Aorta (tissue), 5 donors: ENCODE measurements at regions not wholly inside any gene's neighbourhood (a gene's known extent, or its start where the extent isn't known, plus 50 kb on each side); places are given as distances from the start of the nearest gene placed in this dataset.

Experiments used
- ATAC-seq: fragments of 200-7000 bp; cut with Tn5 transposase; one replicate; pipeline ENCODE4 v1.9.1; 2022; ENCODE audit warnings: moderate library complexity; ENCODE audit not compliant: low FRiP score
- DNase-seq, 2 donors: peaks; one replicate each; pipeline ENCODE4 v3.0.0-alpha.2; 2020
- H3K27ac ChIP-seq, 2 donors: one replicate each; pipeline ENCODE4 v1.5.1; 2013; ENCODE audit warnings: low read length in 2 of 2, mild to moderate bottlenecking in 2 of 2, moderate library complexity in 2 of 2, control low read depth in 1 of 2, inconsistent platforms in 1 of 2, low read depth in 1 of 2
- H3K27me3 ChIP-seq, 2 donors: one replicate each; pipeline ENCODE4 v1.6.1; 2013; ENCODE audit warnings: control low read depth in 1 of 2, low read length in 1 of 2, mild to moderate bottlenecking in 1 of 2, moderate library complexity in 1 of 2; ENCODE audit not compliant: insufficient read depth in 2 of 2, control insufficient read depth in 1 of 2
- H3K36me3 ChIP-seq, 2 donors: one replicate each; pipeline ENCODE4 v1.6.1; 2013; ENCODE audit warnings: control low read depth in 1 of 2, low read length in 1 of 2, mild to moderate bottlenecking in 1 of 2; ENCODE audit not compliant: insufficient read depth in 2 of 2, control insufficient read depth in 1 of 2
- H3K4me1 ChIP-seq, 2 donors: one replicate each; pipeline ENCODE4 v1.6.1; 2013; ENCODE audit warnings: low read length in 2 of 2, control low read depth in 1 of 2, mild to moderate bottlenecking in 1 of 2, moderate library complexity in 1 of 2; ENCODE audit not compliant: insufficient read depth in 2 of 2, control insufficient read depth in 1 of 2
- H3K4me3 ChIP-seq, 2 donors: one replicate each; pipeline ENCODE4 v1.5.1; 2013; ENCODE audit warnings: low read length in 2 of 2, control low read depth in 1 of 2, mild to moderate bottlenecking in 1 of 2
- H3K9me3 ChIP-seq: one replicate; pipeline ENCODE4 v1.6.1; 2013; ENCODE audit warnings: mild to moderate bottlenecking, low read length; ENCODE audit not compliant: control insufficient read depth
- whole genome bisulfite sequencing, 2 donors: extraction: QIAGEN DNeasy Blood & Tissue Kit; methylation state at CpG; one replicate each; pipeline ENCODE4 v1.1.7; 2013; 5-methylcytosine and 5-hydroxymethylcytosine counted together
- intact Hi-C, 2 donors: fragments of 100-400 bp; cut with DNase I; formaldehyde crosslinking; loops; one replicate each; pipeline versions ENCODE4 v1.14.2 to v1.15.0; 2022
- donor health status: healthy with polysubstance abuse.
- donor health status: Bipolar disorder and iron deficiency.
- donor health status: DM: no; HTN: no; CAD: no.
- donor health status: DM: no; HTN: no; CAD: no.
- donor health status: DM: yes; HTN: yes; CAD: no.

GRCh38 chr7:131223151-131223550 lies 104.5 kb upstream of the MKLN1 start:
- Histone ChIP-seq H3K27me3 (no peaks in the 10 kb centered on the region), H3K27ac (no peak overlapping the region), H3K4me3 (no peak overlapping the region), H3K4me1 (peaks cover 0 to 2% of the 10 kb centered on the region in 2 donors), H3K36me3 (no peaks in the 10 kb centered on the region), H3K9me3 (no peaks in the 10 kb centered on the region)
- DNase-seq, result no peak
- WGBS, 2 donors, result 95 to 100% methylated on average over 3 of the region's 3 CpGs
- intact Hi-C loops, result no loop called here
- ATAC-seq, result no peak

GRCh38 chr7:131224996-131225395 lies 102.7 kb upstream of the MKLN1 start:
- Histone ChIP-seq H3K9me3 (no peaks in the 10 kb centered on the region), H3K27me3 (no peaks in the 10 kb centered on the region), H3K4me3 (no peak overlapping the region), H3K4me1 (no peaks in the 10 kb centered on the region), H3K36me3 (no peaks in the 10 kb centered on the region), H3K27ac (no peak overlapping the region)
- WGBS, 2 donors, result 86 to 90% methylated on average over 5 to 6 of the region's 6 CpGs
- ATAC-seq (no peak), DNase-seq (no peak)
- intact Hi-C loops, result no loop called here

DNA sequence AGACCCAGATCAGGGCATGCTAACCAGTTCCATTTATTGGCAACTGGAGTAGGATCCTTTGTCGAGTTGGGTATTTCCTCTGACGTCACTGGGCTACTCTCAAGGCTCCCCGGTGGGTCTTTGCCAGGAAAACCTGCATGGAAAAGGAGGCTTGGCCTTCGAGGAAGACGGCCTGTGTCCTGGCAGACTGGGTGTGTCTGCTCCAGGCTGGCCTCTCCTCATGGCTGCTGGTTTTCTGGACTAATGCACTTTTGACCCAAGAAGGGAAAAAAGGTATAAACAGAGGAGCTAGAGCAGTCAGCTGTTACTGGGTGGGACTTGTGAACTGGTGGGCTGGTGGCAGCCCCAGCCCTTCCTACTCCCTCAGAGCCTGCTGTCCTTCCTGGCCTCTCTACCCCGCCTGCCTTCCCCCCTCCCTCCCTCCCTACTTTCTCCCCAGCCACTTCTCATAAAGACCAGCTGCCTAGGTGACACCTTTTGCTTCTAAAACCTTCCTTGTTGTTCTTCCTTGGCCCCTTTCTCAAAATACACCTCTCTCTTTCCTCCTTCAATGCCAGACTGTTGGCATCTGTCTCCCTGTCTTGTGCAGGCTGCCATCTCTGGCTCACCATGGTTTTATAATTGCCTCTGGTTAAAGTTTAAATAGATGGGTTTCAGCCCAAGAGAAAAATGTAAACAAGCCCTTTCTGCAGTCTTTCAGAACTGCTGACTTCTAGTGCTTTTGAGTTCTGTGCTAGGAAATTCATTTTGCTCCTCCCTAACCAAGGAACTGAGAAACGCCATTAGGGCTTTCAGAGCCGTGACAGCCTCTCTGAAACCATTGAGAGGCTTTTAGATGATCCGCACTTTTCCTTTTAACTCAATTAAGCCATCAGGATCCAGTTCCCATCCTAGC lies 101.8 kb upstream of the MKLN1 start:
- DNase-seq, result peak; percentile 69 to 79
- intact Hi-C loops, result no loop called here
- Histone ChIP-seq H3K4me3 (no peak overlapping the region), H3K27me3 (no peaks in the 10 kb centered on the region), H3K36me3 (no peaks in the 10 kb centered on the region), H3K9me3 (no peaks in the 10 kb centered on the region), H3K4me1 (no peaks in the 10 kb centered on the region), H3K27ac (no peak overlapping the region)
- peak; percentile 70 for ATAC-seq
- 47 to 55% methylated on average over 9 of the region's 9 CpGs for WGBS, 2 donors

DNA sequence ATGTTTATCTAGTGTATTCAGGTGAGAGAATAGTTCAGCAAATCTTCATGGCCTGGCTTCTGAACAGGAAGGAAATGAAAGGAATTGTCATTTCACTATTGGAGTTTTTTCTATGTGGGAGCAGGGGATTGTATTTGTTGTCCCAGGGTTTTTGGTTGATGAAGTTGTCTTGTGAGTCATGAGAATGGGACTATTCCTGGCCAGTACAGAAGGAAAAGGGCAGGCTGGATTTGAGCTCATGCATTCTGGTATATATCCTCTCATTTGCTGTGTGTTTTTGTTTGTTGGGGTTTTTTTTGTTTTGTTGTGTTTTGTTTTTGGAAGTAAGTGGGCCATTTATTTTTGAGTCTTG lies 101.2 kb upstream of the MKLN1 start:
- ATAC-seq (no peak), DNase-seq (no peak)
- Histone ChIP-seq H3K27me3 (no peaks in the 10 kb centered on the region), H3K27ac (no peak overlapping the region), H3K36me3 (no peaks in the 10 kb centered on the region), H3K4me3 (no peak overlapping the region), H3K4me1 (no peaks in the 10 kb centered on the region), H3K9me3 (no peaks in the 10 kb centered on the region)
- intact Hi-C loops, result no loop called here

GRCh38 chr7:131231381-131232220 lies 96.1 kb upstream of the MKLN1 start:
- H3K9me3 ChIP-seq, result no peaks in the 10 kb centered on the region
- H3K4me1 ChIP-seq, result peaks cover 0 to 4% of the 10 kb centered on the region in 2 donors
- intact Hi-C loops, result no loop called here
- ATAC-seq, result peak; percentile 54
- WGBS, 2 donors, result 73 to 74% methylated on average over 10 of the region's 10 CpGs
- H3K4me3 ChIP-seq, result no peak overlapping the region
- H3K27me3 ChIP-seq, result no peaks in the 10 kb centered on the region
- peak in 1 of 2 donors; percentile 67 for DNase-seq
- no peak overlapping the region for H3K27ac ChIP-seq
- H3K36me3 ChIP-seq, result no peaks in the 10 kb centered on the region

DNA sequence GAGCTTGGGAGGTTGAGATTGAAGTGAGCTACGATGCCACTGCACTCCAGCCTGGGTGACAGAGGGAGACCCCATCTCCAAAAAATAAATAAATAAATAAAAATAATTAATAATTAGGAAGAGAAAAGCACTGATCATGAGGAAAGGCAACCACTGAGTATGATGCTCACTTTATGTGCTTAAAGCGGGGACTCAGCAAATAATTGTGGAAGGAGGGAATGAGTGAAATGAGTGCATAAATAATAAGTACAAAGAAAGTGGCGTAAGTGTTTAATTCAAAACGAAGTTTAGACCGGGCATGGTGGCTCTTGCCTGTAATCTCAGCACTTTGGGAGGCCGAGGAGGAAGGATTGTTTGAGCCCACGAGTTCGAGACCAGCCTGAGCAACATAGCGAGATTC lies 94.9 kb upstream of the MKLN1 start:
- no peak overlapping the region for H3K4me3 ChIP-seq
- H3K4me1 ChIP-seq, result peaks cover 0 to 4% of the 10 kb centered on the region in 2 donors
- ATAC-seq (no peak), DNase-seq (no peak)
- WGBS, 2 donors, result 89 to 95% methylated on average over 9 of the region's 9 CpGs
- H3K27me3 ChIP-seq, result no peaks in the 10 kb centered on the region
- no peaks in the 10 kb centered on the region for H3K36me3 ChIP-seq
- H3K9me3 ChIP-seq, result no peaks in the 10 kb centered on the region
- intact Hi-C loops, result no loop called here
- H3K27ac ChIP-seq, result no peak overlapping the region

- DNase-seq (no peak), ATAC-seq (no peak)
- Histone ChIP-seq H3K27me3 (no peaks in the 10 kb centered on the region), H3K36me3 (no peaks in the 10 kb centered on the region), H3K27ac (no peak overlapping the region), H3K4me3 (no peak overlapping the region), H3K4me1 (peaks cover 0 to 4% of the 10 kb centered on the region in 2 donors), H3K9me3 (no peaks in the 10 kb centered on the region)
- WGBS, 2 donors, result 95% methylated on average over 4 of the region's 4 CpGs
- intact Hi-C loops, result no loop called here
These were observed 94.5 kb upstream of the MKLN1 start for GRCh38 chr7:131233193-131233592.

DNA sequence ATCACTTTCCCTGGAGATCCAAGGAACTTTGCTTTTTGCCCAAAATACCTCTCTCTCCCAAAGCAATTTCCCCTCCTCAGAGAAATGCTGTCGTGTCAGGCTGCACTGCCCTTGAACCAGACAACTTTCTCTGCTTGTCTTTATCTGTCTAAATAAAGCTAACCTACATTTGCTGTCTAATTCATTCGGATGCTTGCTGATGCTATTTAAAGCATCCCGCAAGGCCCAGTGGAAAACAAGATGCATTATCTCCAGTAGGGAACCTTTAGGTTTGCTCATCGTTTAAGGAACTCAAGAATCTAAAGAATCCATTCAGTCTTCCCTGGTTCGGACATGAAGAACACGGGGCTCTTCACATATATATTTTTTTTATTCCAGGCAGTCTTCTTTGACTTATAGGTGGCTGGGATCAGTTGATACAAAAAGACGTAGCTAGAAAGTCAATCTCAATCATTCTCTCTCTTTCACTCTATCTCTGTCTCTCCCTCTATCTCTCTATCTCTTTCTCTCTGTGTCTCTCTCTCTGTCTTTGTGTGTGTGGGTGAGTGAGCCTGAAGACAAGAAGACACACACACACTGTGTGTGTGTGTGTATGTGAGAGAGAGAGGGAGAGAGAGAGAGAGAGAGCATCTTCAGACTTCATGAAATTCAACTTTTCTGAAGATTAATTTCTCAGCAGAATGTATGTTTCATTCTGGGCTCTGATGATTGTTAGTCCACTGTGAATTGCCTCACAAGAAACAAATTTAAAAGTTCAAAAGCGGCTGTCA lies 92.8 kb upstream of the MKLN1 start:
- DNase-seq, result no peak
- peaks cover 3% of the 10 kb centered on the region for H3K9me3 ChIP-seq
- 51 to 63% methylated on average over 8 of the region's 8 CpGs for WGBS, 2 donors
- peaks cover 0 to 4% of the 10 kb centered on the region in 2 donors for H3K4me1 ChIP-seq
- no peak overlapping the region for H3K27ac ChIP-seq
- H3K27me3 ChIP-seq, result no peaks in the 10 kb centered on the region
- intact Hi-C loops, result no loop called here
- no peaks in the 10 kb centered on the region for H3K36me3 ChIP-seq
- no peak overlapping the region for H3K4me3 ChIP-seq
- ATAC-seq, result no peak
